ENCODE measurements at regions not wholly inside any gene's neighbourhood (a gene's known extent, or its start where the extent isn't known, plus 50 kb on each side); places are given as distances from the start of the nearest gene placed in this dataset.
"Not testable (repeated sequence)": the region's sequence is repeated elsewhere in the genome, so short reads cannot be mapped to it uniquely, and the experiment has no call there.

DNA sequence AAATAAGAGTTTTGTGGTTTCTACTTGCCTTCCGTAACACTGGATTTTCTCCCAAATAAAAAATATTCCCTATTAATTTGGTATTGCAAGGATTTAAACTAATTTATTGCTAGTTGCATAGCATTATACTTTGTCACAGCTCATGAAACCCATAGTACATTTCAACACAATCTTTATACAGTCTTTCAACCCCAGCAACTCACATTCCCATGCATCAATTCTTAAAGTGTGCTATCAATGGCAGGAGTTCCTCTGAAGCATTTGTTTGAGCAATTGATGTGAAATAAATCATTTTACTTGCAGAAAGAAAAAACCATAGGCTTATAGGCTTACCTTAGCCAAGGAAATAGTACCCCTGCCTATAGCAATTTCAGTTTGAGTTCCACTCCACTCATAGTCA lies 251.9 kb downstream of the PAPSS1 start:
- DNase-seq (ENCODE audit: low read depth): no peak

DNA sequence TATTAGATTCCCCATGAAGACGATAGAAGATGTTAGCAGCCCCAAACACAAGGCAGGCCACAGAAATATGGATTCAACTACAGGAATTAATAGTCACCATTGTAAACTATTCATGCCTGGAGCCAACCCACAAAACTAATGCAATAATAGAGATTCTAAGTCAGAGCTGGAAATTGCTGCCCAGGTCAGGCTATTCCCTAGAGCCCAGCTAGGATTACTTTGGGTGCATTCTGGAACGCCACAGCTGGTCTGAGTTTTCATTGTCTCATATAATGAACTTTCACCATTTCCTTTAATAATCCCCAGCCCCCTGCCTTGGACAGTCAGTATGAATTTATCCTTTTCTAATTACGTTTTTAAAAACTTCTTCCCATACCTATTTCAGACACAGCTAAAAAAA lies 252.6 kb downstream of the PAPSS1 start:
- no peak for DNase-seq (ENCODE audit: low read depth)

DNA sequence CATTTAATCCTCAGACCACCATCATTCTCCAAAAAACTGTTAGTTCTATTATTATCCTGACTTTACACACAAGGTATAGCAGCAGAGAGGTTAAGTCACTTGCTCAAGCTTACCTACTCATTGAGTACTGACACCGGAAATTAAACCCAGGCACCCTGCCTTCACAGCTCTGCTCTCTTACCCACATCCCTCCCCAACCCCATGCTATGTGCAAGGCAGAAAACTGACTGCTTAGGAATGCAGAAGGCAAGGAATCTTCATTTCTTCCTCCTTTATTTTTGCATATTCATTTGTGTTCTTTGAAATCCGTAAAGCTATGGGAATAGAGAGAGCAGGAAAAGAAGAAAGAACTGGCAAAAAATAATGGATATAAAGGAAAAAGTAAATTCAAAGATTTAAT lies 261.8 kb downstream of the PAPSS1 start:
- no peak for DNase-seq (ENCODE audit: low read depth)

DNA sequence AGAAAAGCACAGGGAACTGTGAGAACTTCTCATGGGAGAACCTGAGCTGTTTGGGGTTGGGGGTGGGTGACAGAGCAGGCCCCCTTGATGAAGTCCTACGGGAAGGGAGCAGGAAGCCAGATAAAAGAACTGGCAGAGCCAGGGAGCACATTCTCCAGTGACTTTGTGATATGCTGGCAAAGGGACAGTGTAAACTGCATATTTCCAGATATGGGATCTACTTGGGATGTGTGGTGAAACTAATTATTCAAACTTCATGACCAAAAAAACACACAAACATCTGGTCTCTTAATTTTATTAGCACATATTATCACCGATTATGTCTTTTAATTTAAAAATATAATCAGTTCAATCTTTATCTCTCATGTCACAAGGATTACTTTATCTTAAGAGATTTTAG lies 266.0 kb downstream of the PAPSS1 start:
- DNase-seq (ENCODE audit: low read depth): no peak

DNA sequence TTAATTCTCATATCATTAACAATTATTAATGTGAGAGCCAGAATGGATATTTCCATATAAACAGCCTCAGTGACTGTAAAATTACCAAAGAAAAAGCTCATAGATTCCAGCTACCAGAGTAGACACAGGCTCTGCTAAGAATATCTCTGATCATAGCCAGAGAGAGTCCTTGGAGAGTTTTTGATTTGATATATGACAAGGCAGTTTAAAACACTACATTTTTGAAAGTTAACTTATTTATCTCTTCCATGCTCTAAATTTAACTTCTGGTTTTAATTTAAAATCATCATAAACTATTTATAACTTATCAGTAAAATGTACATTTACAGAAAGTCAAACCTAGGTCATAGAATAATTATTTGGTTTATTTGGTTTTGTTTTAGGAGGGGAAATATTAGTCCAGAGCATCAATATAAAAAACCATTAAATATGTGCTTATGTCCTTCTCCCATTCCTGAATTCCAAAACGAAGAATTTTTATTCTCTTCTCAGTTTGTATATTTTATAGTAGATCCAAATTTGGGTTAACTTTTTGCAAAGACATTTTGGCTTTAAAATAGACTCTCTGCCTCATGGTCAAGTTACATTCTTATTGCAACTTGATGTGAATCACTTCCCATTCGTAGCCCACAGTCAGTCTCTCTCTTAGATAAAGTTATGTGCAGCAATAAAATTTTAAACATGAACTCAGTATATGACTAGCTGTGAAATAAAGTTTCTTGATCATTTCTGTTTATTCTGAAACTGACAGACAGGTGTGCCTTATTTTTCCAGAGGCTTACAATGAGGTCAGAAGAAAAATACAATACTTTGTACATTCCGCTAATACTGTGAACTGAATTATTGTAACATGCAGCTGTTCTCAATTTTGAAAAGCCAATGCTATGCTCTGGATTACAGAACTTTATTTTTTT lies 267.1 kb downstream of the PAPSS1 start:
- no peak for DNase-seq (ENCODE audit: low read depth)

DNA sequence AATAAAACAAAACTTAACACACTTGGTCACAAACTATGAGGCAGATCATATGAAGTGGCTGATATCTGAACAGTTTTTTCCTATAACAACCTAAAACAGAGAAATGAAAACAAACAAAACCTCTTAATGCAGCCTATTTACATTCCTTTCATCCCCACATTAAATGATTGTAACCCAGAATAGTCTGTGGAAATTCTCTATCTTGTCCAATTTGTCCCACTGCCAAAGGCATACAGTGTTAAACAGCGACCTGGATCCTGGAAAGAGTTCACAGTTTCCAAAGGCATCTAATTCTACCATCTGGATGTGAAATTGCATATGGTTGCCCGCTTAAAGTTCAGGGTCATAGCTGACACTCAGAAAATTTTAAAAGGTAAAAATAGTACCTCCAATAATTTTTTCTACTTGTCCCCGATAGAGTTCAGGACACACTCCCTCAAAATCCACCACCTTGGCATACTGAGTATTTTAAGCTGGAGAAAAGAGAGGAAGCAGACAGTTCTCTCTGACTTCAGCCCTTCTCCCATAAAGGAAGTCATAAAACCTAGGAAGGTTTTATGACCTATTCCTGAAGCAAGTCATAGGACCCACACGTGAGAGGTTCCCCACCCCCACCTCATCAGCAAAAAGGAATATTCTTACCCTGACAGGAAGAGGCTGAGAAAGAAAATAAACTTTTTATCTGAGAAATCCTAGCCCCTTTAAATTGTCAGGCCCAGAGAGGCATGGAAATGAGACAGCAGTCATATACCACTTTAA lies 270.2 kb downstream of the PAPSS1 start:
- no peak for DNase-seq (ENCODE audit: low read depth)

DNA sequence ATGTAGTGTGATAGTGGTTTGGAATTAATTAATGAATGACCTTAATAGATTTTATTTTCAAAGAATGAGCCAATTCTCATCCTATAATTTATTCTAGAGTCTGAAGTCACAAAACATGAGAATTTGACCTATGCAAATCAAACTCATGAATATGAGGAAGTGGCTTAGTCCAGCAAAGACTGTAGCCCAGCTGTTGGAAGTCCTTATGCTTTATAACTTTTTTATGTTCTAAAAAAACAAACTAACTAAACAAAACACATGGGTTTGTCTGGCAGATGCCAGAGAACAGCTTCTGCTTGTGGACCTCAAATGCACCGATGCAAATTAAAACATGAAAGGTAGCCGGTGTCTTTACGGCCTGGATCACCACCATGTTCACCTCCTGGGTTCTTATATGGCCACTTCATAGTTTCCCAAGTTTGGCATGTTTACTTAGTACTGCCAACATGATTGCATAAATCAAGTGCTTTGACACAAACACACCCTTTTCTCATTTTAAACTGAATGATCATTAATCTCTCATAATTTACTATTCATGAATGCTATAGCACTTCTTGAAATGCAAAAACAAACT lies 277.4 kb downstream of the PAPSS1 start:
- no peak for DNase-seq (ENCODE audit: low read depth)

DNA sequence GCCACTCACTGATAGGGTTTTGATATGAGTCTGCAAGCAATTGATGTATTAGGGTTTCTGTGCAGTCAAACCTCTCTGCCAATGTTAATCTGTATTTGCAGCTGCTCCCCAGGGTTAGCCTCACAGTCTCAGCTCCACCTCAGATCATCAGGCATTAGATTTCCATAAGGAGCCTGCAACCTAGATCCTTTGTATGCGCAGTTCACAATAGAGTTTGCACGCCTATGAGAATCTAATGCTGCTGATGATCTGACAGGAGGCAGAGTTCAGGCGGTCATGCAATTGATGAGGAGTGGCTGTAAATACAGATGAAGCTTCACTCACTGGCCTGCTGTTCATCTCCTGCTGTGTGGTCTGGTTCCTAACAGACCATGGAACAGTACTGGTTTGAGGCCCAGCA lies 280.6 kb downstream of the PAPSS1 start:
- no peak for DNase-seq (ENCODE audit: low read depth)

DNA sequence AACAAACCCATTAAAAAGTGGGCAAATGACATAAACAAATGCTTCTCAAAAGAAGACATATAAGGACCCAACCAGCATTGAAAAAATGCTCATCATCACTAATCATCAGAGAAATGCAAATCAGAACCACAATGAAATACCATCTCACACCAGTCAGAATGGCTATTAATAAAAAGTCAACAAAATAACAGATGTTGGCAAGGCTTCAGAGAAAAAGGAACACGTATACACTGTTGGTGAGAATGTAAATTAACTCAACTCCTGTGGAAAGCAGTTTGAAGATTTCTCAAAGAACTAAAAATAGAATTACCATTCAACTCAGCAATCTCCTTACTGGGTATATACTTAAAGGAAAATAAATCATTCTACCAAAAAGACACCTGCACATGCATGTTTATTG lies 283.6 kb downstream of the PAPSS1 start:
- not testable (repeated sequence) for DNase-seq (ENCODE audit: low read depth)

DNA sequence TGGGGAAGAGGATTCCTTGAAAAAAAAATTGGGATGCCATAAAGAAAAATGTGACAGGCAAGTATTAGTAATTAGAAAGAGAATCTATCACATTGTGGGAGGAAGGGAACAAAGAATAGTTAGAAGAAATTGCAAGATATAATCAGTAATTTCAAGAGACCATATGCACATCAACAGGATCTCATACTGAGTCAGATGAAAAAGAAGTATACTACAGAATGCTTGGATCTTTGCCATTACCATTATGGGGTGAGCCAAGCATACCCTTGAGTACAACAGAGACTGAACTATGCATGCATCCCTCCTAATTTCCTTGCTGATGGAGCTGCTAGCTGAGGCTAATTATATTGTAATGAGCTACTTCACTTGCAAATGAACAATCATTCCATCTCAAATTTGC lies 287.6 kb downstream of the PAPSS1 start:
- no peak for DNase-seq (ENCODE audit: low read depth)

DNA sequence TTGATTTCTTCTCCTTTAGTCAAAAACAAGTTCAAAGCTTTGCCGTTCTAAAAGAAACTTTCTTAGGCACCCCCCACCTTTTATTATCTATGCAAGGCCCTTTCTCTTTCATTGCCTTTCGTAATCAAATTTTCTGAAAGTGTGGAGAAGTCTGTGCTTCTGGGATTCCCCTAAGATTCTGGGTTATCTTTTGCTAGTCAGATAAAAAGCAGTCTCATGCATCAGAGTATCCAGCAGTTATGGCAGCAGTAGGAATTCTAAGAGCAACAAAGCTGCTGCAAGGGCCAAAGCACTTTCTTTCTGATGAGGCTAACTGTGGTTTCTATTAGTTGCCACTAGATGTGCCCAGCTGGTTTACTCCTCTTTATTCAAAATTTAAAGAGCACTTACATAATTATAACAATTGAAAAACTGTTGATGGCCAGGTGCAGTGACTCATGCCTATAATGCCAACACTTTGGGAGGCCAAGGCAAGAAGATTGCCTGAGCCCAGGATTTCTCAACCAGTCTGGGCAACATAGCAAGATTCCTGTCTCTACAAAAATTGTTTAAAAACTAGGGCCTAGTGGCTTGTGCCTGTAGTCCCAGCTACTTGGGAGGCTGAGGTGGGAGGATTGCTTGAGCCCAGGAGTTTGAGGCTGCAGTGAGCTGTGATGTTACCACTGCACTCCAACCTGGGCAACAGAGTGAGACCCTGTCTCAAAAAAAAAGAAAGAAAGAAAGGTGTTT lies 296.2 kb downstream of the PAPSS1 start:
- no peak for DNase-seq (ENCODE audit: low read depth)

DNA sequence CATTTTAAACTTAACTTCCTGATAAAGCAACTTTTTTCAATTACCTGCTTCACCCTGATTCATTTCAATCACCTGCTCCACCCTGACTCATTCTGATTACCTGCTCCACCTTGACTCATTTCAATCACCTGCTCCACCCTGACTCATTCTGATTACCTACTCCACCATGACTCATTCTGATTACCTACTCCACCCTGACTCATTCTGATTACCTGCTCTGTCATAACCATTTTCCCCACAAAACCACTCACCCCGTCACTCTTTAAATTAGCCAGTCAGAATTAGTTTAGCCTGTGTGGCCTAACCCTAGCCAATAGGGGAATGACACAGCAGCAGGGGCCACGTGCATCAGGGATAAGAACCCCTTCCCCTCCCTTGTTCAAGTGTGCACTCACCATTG lies 300.5 kb downstream of the PAPSS1 start:
- DNase-seq (ENCODE audit: low read depth): peak; percentile 8

DNA sequence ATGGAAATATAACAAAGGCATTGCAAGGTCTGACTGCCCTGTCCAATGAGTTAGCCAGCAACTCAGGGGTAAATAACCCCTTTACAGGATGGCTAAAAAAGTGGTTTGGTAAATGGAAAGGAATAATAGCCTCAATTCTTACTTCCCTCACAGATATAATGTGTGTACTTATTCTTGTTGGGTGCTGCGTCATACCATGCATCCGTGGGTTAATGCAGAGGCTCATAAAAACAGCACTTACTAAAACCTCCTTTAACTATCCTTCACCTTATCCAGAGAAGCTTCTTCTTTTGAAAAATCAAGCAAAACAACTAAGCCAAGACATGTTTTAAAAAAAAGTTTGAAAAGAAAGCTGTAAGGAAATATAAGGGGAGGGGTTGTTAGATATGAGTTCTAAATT lies 301.0 kb downstream of the PAPSS1 start:
- DNase-seq (ENCODE audit: low read depth): no peak

DNA sequence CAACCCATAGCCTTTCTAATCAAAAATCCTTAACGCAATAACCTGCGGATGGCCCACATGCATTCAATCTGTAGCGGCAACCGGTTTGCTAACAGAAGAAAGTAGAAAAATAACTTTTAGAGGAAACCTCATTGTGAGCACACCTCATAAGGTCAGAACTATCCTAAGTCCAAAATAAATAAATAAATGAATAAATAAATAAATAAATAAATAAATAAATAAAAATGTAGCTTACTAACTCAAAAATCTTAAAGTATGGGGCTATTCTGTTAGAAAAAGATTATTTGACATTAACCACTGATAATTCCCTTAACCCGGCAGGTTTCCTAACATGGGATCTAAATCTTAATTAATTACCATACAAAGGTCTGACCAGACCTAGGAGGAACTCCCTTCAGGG lies 304.5 kb downstream of the PAPSS1 start:
- DNase-seq (ENCODE audit: low read depth): not testable (repeated sequence)

DNA sequence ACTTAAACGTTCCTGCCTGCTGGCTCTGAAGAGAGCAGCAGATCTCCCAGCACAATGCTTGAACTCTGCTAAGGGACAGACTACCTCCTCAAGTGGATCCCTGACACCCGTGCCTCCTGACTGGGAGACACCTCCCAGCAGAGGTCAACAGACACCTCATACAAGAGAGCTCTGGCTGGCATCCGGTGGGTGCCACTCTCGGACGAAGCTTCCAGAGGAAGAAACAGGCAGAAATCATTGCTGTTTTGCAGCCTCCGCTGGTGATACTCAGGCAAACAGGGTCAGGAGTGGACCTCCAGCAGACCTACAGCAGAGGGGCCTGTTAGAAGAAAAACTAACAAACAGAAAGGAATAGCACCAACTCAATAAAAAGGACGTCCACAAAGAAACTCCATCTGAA lies 310.2 kb downstream of the PAPSS1 start:
- not testable (repeated sequence) for DNase-seq (ENCODE audit: low read depth)

DNA sequence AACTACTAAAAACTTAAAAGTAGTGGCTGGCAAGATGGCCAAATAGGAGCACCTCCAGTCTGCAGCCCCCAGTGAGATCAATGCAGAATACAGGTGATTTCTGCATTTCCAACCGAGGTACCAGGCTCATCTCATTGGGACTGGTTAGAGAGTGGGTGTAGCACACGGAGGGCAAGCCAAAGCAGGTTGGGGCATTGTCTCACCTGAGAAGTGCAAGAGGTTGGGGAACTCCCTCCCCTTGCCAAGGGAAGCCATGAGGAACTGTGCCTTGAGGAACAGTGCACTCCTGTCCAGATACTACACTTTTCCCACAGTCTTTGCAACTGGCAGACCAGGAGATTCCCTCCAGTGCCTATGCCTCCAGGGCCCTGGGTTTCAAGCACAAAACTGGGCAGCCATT lies 311.1 kb downstream of the PAPSS1 start:
- no peak for DNase-seq (ENCODE audit: low read depth)

DNA sequence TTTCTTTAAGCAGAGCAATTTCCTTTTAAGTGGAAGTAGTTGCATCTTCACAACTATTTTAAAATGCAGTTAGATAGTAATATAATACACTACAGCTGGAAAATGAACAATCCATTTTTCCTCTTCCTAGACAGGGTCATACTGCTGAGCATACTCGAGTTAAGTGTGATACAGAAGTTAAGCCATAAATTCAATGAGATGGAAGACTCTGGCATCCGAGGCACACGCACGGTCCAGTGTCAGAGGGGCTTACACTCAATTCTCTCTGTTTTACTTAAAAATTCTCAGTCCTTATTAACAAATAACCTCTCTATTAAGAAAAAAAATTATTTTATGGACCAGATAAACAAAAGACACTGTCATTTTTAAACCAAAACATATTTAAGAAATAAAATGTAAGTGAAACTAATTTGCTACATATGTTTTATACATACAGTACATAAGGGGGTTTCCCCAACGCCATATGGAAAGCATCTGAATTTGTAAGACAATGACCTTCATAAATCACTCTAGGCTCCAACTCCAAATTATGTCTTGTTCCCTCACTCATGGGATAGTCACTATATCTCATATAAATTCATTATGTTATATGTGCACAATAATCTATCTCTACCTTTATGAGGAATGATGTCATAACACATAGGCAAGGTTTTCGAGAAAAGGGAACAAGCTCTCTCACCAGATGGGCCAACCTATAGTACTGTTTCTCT lies 315.3 kb downstream of the PAPSS1 start:
- DNase-seq (ENCODE audit: low read depth): no peak

DNA sequence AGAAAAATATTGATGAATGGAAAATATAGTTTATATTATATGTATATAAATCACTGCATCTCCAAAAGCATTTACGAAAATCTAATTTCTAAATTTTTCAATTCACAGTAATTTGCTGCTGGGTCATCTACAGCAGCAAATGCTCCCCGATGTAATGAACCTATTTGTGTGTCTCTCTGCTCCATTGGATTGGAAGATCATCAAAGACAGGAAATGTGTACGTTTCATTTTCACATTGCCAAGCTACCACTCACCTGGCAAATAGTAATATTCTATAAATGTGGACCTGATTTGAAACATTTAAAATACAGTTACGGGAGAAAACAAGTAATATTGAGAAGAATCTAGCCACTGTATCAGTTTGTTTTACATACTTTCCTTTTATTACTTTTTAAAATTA lies 317.7 kb downstream of the PAPSS1 start:
- no peak for DNase-seq (ENCODE audit: low read depth)

DNA sequence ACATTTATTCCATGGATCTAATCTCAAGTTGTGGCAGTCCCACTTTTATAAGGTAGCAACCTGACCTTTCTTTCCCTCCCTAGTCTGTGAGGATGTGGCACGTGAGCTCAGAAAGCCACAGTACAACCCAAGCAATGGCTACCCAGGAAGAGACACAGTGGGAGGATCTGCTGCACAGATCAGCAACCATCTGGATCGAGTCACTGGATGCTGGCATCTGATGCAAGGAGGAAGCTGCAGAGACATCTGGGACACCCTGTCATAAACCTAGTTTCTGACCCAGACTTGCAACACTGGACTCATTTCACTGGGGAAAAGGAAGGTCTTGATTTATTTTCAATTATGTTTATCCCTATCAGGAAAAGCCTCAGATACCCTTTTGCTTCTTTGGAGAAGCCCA lies 327.1 kb downstream of the PAPSS1 start:
- DNase-seq (ENCODE audit: low read depth): no peak

DNA sequence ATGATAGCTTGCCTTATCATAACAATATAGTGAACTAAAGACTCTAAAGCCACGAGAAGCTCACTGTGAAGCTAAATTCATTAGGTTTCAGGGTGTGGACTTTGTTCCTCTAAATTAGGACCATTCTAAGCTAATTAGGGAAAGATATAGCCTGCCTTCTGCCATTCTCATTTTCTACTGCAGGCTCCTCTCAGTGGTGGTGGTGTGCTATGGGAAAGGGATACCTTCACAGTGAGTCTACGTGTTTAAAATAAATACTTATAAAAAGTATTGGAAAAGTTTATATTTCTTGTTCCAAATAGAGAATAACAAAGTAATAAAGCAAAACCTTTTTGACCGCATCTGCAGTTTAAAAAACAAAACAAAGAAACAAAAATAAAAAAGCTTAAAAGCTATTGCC lies 327.7 kb downstream of the PAPSS1 start:
- no peak for DNase-seq (ENCODE audit: low read depth)

DNA sequence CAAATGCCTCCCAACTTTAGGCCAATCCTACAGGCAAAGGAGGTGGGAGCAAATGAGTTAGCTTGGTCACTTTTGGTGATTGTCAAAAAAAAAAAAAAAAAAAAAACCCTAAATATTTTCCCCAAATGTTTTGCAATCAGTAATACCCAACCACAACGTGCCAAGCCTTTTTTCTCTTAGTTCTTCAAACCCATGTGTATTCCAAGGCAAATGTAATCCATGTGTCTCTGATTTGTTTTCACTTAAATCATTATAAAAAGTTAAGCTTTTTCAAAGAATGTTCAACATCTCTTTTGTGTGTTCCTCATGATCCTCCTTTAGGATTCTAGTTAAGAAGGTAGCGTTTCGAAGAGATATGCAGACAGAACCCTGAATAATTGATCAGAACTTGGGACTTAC lies 328.4 kb downstream of the PAPSS1 start:
- no peak for DNase-seq (ENCODE audit: low read depth)
